WTC11 (cell line): ENCODE measurements at regions not wholly inside any gene's neighbourhood (a gene's known extent, or its start where the extent isn't known, plus 50 kb on each side); places are given as distances from the start of the nearest gene placed in this dataset.

Source experiments
- ATAC-seq: fragments of 200-7000 bp; cut with Tn5 transposase; 2 replicates; pipeline ENCODE4 v1.10.0; 2021; ENCODE audit warnings: mild to moderate bottlenecking, moderate library complexity
- CTCF ChIA-PET: fragments of 300-600 bp; sonication (Branson Sonifier 250); formaldehyde crosslinking; loops from one replicate; lab custom pipeline; 2021; ENCODE audit warnings: antibody characterized with exemption; lab: Charles Lee
- POLR2A ChIA-PET: fragments of 350-600 bp; sonication (Branson Sonifier 250); formaldehyde crosslinking; loops from one replicate; lab custom pipeline; 2021; ENCODE audit warnings: antibody characterized with exemption; lab: Charles Lee
- DNase-seq: peaks from one replicate; pipeline ENCODE4 v3.0.0; 2021; ENCODE audit warnings: low spot score
- H3K27ac Mint-ChIP-seq: 2 replicates; pipeline ENCODE4 v1.8.0; 2021; ENCODE audit warnings: mixed read lengths
- H3K27me3 Mint-ChIP-seq: 2 replicates; pipeline ENCODE4 v1.8.0; 2021; ENCODE audit warnings: low read depth, mild to moderate bottlenecking, moderate library complexity, mixed read lengths
- H3K36me3 Mint-ChIP-seq: 2 replicates; pipeline ENCODE4 v1.8.0; 2021; ENCODE audit warnings: mixed read lengths
- H3K4me1 Mint-ChIP-seq: 2 replicates; pipeline ENCODE4 v1.8.0; 2022; ENCODE audit warnings: mixed read lengths
- H3K4me3 Mint-ChIP-seq: 2 replicates; pipeline ENCODE4 v1.8.0; 2021; ENCODE audit warnings: mild to moderate bottlenecking, moderate library complexity, mixed read lengths
- H3K9me3 Mint-ChIP-seq: 2 replicates; pipeline ENCODE4 v1.8.0; 2021; ENCODE audit warnings: mixed read lengths
- ATF1 ChIP-seq: sonication (generic); formaldehyde crosslinking; IDR thresholded peaks from 2 replicates; pipeline ENCODE4 v1.8.1; 2023; ENCODE audit warnings: mild to moderate bottlenecking, moderate library complexity, missing genetic modification reagents
- CBFB ChIP-seq: sonication (generic); formaldehyde crosslinking; IDR thresholded peaks from 2 replicates; pipeline ENCODE4 v1.8.1; 2022; ENCODE audit warnings: mild to moderate bottlenecking, low read depth, missing genetic modification reagents
- CREB1 ChIP-seq: sonication (generic); formaldehyde crosslinking; IDR thresholded peaks from 2 replicates; pipeline ENCODE4 v1.8.0; 2023; ENCODE audit warnings: mild to moderate bottlenecking, missing genetic modification reagents
- ELF4 ChIP-seq: sonication (generic); formaldehyde crosslinking; IDR thresholded peaks from 2 replicates; pipeline ENCODE4 v1.8.1; 2022; ENCODE audit warnings: low read depth, mild to moderate bottlenecking, moderate library complexity, missing genetic modification reagents
- EMX1 ChIP-seq: fragments of 250-450 bp; sonication (Bioruptor Pico); IDR thresholded peaks from 2 replicates; pipeline ENCODE4 v1.8.0; 2021; ENCODE audit warnings: mild to moderate bottlenecking
- ESRRA ChIP-seq: sonication (generic); formaldehyde crosslinking; IDR thresholded peaks from 2 replicates; pipeline ENCODE4 v1.8.1; 2022; ENCODE audit warnings: mild to moderate bottlenecking, missing genetic modification reagents, borderline replicate concordance
- FOXK1 ChIP-seq: sonication (generic); formaldehyde crosslinking; IDR thresholded peaks from 2 replicates; pipeline ENCODE4 v1.8.0; 2022; ENCODE audit warnings: mild to moderate bottlenecking, moderate library complexity, missing genetic modification reagents
- FOXP4 ChIP-seq: sonication (generic); formaldehyde crosslinking; IDR thresholded peaks from 2 replicates; pipeline ENCODE4 v1.8.0; 2022; ENCODE audit warnings: mild to moderate bottlenecking, missing genetic modification reagents
- GABPB1 ChIP-seq: sonication (generic); formaldehyde crosslinking; IDR thresholded peaks from 2 replicates; pipeline ENCODE4 v1.8.1; 2023; ENCODE audit warnings: mild to moderate bottlenecking, missing genetic modification reagents
- NFYB ChIP-seq: sonication (generic); formaldehyde crosslinking; conservative IDR thresholded peaks from 2 replicates; pipeline ENCODE4 v1.8.0; 2022; ENCODE audit warnings: low read depth, missing genetic modification reagents
- OVOL2 ChIP-seq: fragments of 250-450 bp; sonication (Bioruptor Pico); IDR thresholded peaks from 2 replicates; pipeline ENCODE4 v1.9.0; 2021; ENCODE audit warnings: mild to moderate bottlenecking, borderline replicate concordance
- SP1 ChIP-seq: sonication (generic); formaldehyde crosslinking; conservative IDR thresholded peaks from 2 replicates; pipeline ENCODE4 v1.8.1; 2022; ENCODE audit warnings: missing genetic modification reagents
- ZNF219 ChIP-seq: sonication (generic); formaldehyde crosslinking; IDR thresholded peaks from 2 replicates; pipeline ENCODE4 v1.8.0; 2023; ENCODE audit warnings: missing genetic modification reagents, mild to moderate bottlenecking, borderline replicate concordance
- ZNF232 ChIP-seq: sonication (generic); formaldehyde crosslinking; IDR thresholded peaks from 2 replicates; pipeline ENCODE4 v1.8.0; 2022; ENCODE audit warnings: mild to moderate bottlenecking, missing genetic modification reagents
- ZNF317 ChIP-seq: sonication (generic); formaldehyde crosslinking; IDR thresholded peaks from 2 replicates; pipeline ENCODE4 v1.8.1; 2023; ENCODE audit warnings: low read depth, mild to moderate bottlenecking, moderate library complexity, missing genetic modification reagents, borderline replicate concordance
- ZNF425 ChIP-seq: fragments of 250-450 bp; sonication (Bioruptor Pico); conservative IDR thresholded peaks from 2 replicates; pipeline ENCODE4 v1.9.0; 2021; ENCODE audit warnings: mild to moderate bottlenecking
- ZNF671 ChIP-seq: fragments of 250-450 bp; sonication (Bioruptor Pico); IDR thresholded peaks from 2 replicates; pipeline ENCODE4 v1.8.0; 2021; ENCODE audit warnings: mild to moderate bottlenecking
- TF ChIP-seq, protein P1 (sequence below): fragments of 250-450 bp; sonication (Bioruptor Pico); IDR thresholded peaks from 2 replicates; pipeline ENCODE4 v1.9.0; 2021; ENCODE audit warnings: mild to moderate bottlenecking, borderline replicate concordance
- TF ChIP-seq, protein P2 (sequence below): fragments of 250-450 bp; sonication (Bioruptor Pico); IDR thresholded peaks from 2 replicates; pipeline ENCODE4 v2.1.2; 2022; ENCODE audit warnings: mild to moderate bottlenecking, moderate library complexity

- CTCF ChIA-PET: no interaction called here
- peaks cover 28% of the 10 kb centered on the region for H3K9me3 Mint-ChIP-seq
- ATAC-seq: no peak
Measured at GRCh38 chr1:87213135-87213515, 115.6 kb upstream of the LMO4 start.

More at GRCh38 chr1:87213135-87213515, 115.6 kb upstream of the LMO4 start:
- POLR2A ChIA-PET: no interaction called here
- Mint-ChIP-seq H3K27ac (no peak overlapping the region), H3K4me1 (0 out of 2 replicates have a peak, but pooled peaks cover under 1% of the 10 kb centered on the region), H3K27me3 (no peaks in the 10 kb centered on the region), H3K36me3 (peaks cover 15% of the 10 kb centered on the region), H3K4me3 (no peak overlapping the region)
- TF ChIP-seq GABPB1 (no peak), ZNF425 (CRISPR knock-in tag) (no peak), FOXP4 (no peak), ZNF219 (CRISPR knock-in tag) (no peak), ELF4 (CRISPR knock-in tag) (no peak), CREB1 (CRISPR knock-in tag) (no peak), ATF1 (no peak), CBFB (CRISPR knock-in tag) (no peak), ZNF671 (CRISPR knock-in tag) (no peak), EMX1 (CRISPR knock-in tag) (no peak), OVOL2 (no peak), SP1 (no peak), ESRRA (CRISPR knock-in tag) (no peak), ZNF317 (CRISPR knock-in tag) (no peak), ZNF232 (no peak), NFYB (CRISPR knock-in tag) (no peak), FOXK1 (CRISPR knock-in tag) (no peak)
- TF ChIP-seq, protein P1, sequence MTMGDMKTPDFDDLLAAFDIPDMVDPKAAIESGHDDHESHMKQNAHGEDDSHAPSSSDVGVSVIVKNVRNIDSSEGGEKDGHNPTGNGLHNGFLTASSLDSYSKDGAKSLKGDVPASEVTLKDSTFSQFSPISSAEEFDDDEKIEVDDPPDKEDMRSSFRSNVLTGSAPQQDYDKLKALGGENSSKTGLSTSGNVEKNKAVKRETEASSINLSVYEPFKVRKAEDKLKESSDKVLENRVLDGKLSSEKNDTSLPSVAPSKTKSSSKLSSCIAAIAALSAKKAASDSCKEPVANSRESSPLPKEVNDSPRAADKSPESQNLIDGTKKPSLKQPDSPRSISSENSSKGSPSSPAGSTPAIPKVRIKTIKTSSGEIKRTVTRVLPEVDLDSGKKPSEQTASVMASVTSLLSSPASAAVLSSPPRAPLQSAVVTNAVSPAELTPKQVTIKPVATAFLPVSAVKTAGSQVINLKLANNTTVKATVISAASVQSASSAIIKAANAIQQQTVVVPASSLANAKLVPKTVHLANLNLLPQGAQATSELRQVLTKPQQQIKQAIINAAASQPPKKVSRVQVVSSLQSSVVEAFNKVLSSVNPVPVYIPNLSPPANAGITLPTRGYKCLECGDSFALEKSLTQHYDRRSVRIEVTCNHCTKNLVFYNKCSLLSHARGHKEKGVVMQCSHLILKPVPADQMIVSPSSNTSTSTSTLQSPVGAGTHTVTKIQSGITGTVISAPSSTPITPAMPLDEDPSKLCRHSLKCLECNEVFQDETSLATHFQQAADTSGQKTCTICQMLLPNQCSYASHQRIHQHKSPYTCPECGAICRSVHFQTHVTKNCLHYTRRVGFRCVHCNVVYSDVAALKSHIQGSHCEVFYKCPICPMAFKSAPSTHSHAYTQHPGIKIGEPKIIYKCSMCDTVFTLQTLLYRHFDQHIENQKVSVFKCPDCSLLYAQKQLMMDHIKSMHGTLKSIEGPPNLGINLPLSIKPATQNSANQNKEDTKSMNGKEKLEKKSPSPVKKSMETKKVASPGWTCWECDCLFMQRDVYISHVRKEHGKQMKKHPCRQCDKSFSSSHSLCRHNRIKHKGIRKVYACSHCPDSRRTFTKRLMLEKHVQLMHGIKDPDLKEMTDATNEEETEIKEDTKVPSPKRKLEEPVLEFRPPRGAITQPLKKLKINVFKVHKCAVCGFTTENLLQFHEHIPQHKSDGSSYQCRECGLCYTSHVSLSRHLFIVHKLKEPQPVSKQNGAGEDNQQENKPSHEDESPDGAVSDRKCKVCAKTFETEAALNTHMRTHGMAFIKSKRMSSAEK (CRISPR knock-in tag): no peak
- TF ChIP-seq, protein P2, sequence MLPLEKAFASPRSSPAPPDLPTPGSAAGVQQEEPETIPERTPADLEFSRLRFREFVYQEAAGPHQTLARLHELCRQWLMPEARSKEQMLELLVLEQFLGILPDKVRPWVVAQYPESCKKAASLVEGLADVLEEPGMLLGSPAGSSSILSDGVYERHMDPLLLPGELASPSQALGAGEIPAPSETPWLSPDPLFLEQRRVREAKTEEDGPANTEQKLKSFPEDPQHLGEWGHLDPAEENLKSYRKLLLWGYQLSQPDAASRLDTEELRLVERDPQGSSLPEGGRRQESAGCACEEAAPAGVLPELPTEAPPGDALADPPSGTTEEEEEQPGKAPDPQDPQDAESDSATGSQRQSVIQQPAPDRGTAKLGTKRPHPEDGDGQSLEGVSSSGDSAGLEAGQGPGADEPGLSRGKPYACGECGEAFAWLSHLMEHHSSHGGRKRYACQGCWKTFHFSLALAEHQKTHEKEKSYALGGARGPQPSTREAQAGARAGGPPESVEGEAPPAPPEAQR: no peak
- DNase-seq: no peak
